GM12878 (cell line): ENCODE measurements at regions not wholly inside any gene's neighbourhood (a gene's known extent, or its start where the extent isn't known, plus 50 kb on each side); places are given as distances from the start of the nearest gene placed in this dataset.

Experiments used
- ATAC-seq: fragments of 200-7000 bp; cut with Tn5 transposase; 3 replicates; pipeline ENCODE4 v1.9.1; 2020; ENCODE audit warnings: mild to moderate bottlenecking, moderate library complexity
- BruUV-seq: library from RNA; stranded (reverse); fragments of 400-500 nt; replicated peaks from 2 replicates; lab custom pipeline; 2021; lab: Mats Ljungman, UMichigan
- CTCF ChIA-PET: fragments of 300-600 bp; sonication (Branson Sonifier 250); formaldehyde crosslinking; extraction: SDS; loops from one replicate; lab custom pipeline; 2021; ENCODE audit warnings: inconsistent platforms; lab: Yijun Ruan, JAX
- POLR2A ChIA-PET: fragments of 350-600 bp; formaldehyde crosslinking; extraction: SDS; loops from one replicate; lab custom pipeline; 2021; ENCODE audit warnings: inconsistent platforms; lab: Charles Lee
- RAD21 ChIA-PET: fragments of 300-600 bp; sonication (Branson Sonifier 250); formaldehyde crosslinking; loops from one replicate; lab custom pipeline; 2023; ENCODE audit warnings: antibody characterized with exemption; ENCODE audit not compliant: unreplicated experiment; lab: Charles Lee
- SMC1A ChIA-PET: fragments of 300-600 bp; sonication (Branson Sonifier 250); formaldehyde crosslinking; loops from one replicate; lab custom pipeline; 2023; ENCODE audit not compliant: unreplicated experiment, uncharacterized antibody; lab: Charles Lee
- DNase-seq: peaks from one replicate; pipeline ENCODE4 v3.0.0-alpha.2; 2011; ENCODE audit warnings: low read depth, low spot score
- FAIRE-seq: peaks from 3 replicates; lab custom pipeline; 2011; peaks lifted over from hg19 to GRCh38; lab: Jason Lieb, UNC
- H2AFZ ChIP-seq: 2 replicates; pipeline ENCODE4 v1.6.0; 2011; ENCODE audit warnings: low read depth, low read length, control low read depth; ENCODE audit not compliant: control insufficient read depth
- H3K27ac ChIP-seq: 2 replicates; pipeline ENCODE4 v1.5.1; 2011; ENCODE audit warnings: control low read depth; ENCODE audit not compliant: control insufficient read depth, insufficient read depth
- H3K27me3 ChIP-seq, 2 experiments: replicated peaks in 1 of 2; 2 replicates each; pipeline versions ENCODE4 v1.6.0 to v1.6.1; 2011; ENCODE audit warnings: low read length in 1 of 2; ENCODE audit not compliant: control insufficient read depth in 2 of 2, insufficient read depth in 2 of 2
- H3K36me3 ChIP-seq, 2 experiments: 2 replicates each; pipeline ENCODE4 v1.5.1; 2011; ENCODE audit warnings: low read length in 1 of 2; ENCODE audit not compliant: control insufficient read depth in 2 of 2, insufficient read depth in 2 of 2
- H3K4me1 ChIP-seq: 2 replicates; pipeline ENCODE4 v1.6.1; 2011; ENCODE audit warnings: mild to moderate bottlenecking, low read length, moderate library complexity, mixed read lengths; ENCODE audit not compliant: control insufficient read depth, insufficient read depth
- H3K4me2 ChIP-seq: 2 replicates; pipeline ENCODE4 v1.6.0; 2011; ENCODE audit warnings: control low read depth; ENCODE audit not compliant: control insufficient read depth, insufficient read depth
- H3K4me3 ChIP-seq: fragments of 200-600 bp; sonication (generic); 2 replicates; pipeline ENCODE4 v1.5.1; 2016
- H3K79me2 ChIP-seq: 2 replicates; pipeline ENCODE4 v1.6.0; 2011; ENCODE audit warnings: low read length; ENCODE audit not compliant: control insufficient read depth, insufficient read depth
- H3K9ac ChIP-seq: 2 replicates; pipeline ENCODE4 v1.8.0; 2011; ENCODE audit warnings: low read length, control low read depth, mixed read lengths; ENCODE audit not compliant: control insufficient read depth, insufficient read depth
- H3K9me3 ChIP-seq: replicated peaks from 3 replicates; pipeline ENCODE4 v1.5.1; 2011; ENCODE audit warnings: mild to moderate bottlenecking, low read length; ENCODE audit not compliant: control insufficient read depth, insufficient read depth
- H4K20me1 ChIP-seq: 2 replicates; pipeline ENCODE4 v1.6.0; 2011; ENCODE audit not compliant: control insufficient read depth, insufficient read depth
- ATF7 ChIP-seq: fragments of 450-650 bp; IDR thresholded peaks from 2 replicates; pipeline ENCODE4 v1.6.1; 2016; ENCODE audit warnings: low read depth, mild to moderate bottlenecking
- CBFB ChIP-seq: IDR thresholded peaks from 2 replicates; pipeline ENCODE4 v1.6.1; 2016; ENCODE audit warnings: antibody characterized with exemption, low read depth
- IRF3 ChIP-seq: fragments of 450-650 bp; IDR thresholded peaks from 2 replicates; pipeline ENCODE4 v1.6.1; 2014; ENCODE audit warnings: mild to moderate bottlenecking
- IRF4 ChIP-seq: IDR thresholded peaks from 2 replicates; pipeline ENCODE4 v1.6.1; 2011; ENCODE audit warnings: low read depth, low read length
- MAX ChIP-seq: IDR thresholded peaks from 2 replicates; pipeline ENCODE4 v1.6.1; 2012; ENCODE audit warnings: low read depth, low read length, improper control_type of control experiment
- POLR2AphosphoS2 ChIP-seq: IDR thresholded peaks from 2 replicates; pipeline ENCODE4 v1.6.1; 2011; ENCODE audit warnings: low read depth, mild to moderate bottlenecking, low read length, improper control_type of control experiment, moderate library complexity
- SRF ChIP-seq, 2 experiments: IDR thresholded peaks; 2 replicates each; pipeline ENCODE4 v1.6.1; 2011; ENCODE audit warnings: low read depth in 2 of 2, low read length in 2 of 2, mild to moderate bottlenecking in 1 of 2, moderate library complexity in 1 of 2
- TAF1 ChIP-seq: IDR thresholded peaks from 2 replicates; pipeline ENCODE4 v1.6.1; 2011; ENCODE audit warnings: mild to moderate bottlenecking, low read depth, low read length, borderline replicate concordance
- USF1 ChIP-seq: IDR thresholded peaks from 2 replicates; pipeline ENCODE4 v1.6.1; 2011; ENCODE audit warnings: borderline replicate concordance, low read depth, mild to moderate bottlenecking, moderate library complexity, mixed read lengths, low read length; ENCODE audit not compliant: insufficient read depth; ENCODE audit errors: extremely low read length
- USF2 ChIP-seq: IDR thresholded peaks from 2 replicates; pipeline ENCODE4 v1.6.1; 2011; ENCODE audit warnings: low read depth, low read length, improper control_type of control experiment, borderline replicate concordance
- WRNIP1 ChIP-seq: IDR thresholded peaks from 2 replicates; pipeline ENCODE4 v1.6.1; 2011; ENCODE audit warnings: low read depth, low read length, improper control_type of control experiment, borderline replicate concordance
- ZSCAN29 ChIP-seq: fragments of 450-650 bp; IDR thresholded peaks from 2 replicates; pipeline ENCODE4 v1.6.1; 2017; ENCODE audit warnings: mild to moderate bottlenecking, moderate library complexity
- WGBS: methylation state at CpG from one replicate; pipeline ENCODE4 v1.1.6; 2016; ENCODE audit warnings: low lambda C conversion rate; ENCODE audit not compliant: insufficient replicate concordance, insufficient coverage; ENCODE audit errors: missing lambda C conversion rate; 5-methylcytosine and 5-hydroxymethylcytosine counted together
- in situ Hi-C: fragments of 300-500 bp; cut with MboI; formaldehyde crosslinking; loops from 9 replicates; pipeline ENCODE4 v1.14.3; 2018; ENCODE audit warnings: mixed read lengths
- intact Hi-C: fragments of 100-400 bp; cut with micrococcal nuclease; formaldehyde crosslinking; loops from one replicate; pipeline ENCODE4 v1.14.2; 2022; ENCODE audit not compliant: unreplicated experiment

- intact Hi-C loops: no loop called here
- DNase-seq (no peak), FAIRE-seq (no peak), ATAC-seq (no peak)
- Histone ChIP-seq H3K4me3 (no peak overlapping the region), H3K9me3 (no peaks in the 10 kb centered on the region; the same call in 2 of the 3 replicates), H4K20me1 (no peaks in the 10 kb centered on the region), H3K27me3 (no peaks in the 10 kb centered on the region), H2AFZ (no peak overlapping the region), H3K4me2 (no peak overlapping the region), H3K36me3 (no peaks in the 10 kb centered on the region), H3K27ac (no peak overlapping the region), H3K9ac (no peak overlapping the region), H3K4me1 (no peaks in the 10 kb centered on the region), H3K79me2 (no peaks in the 10 kb centered on the region)
- ChIA-PET POLR2A (no interaction called here), CTCF (no interaction called here), RAD21 (no interaction called here), SMC1A (no interaction called here)
- in situ Hi-C loops: no loop called here
- TF ChIP-seq TAF1 (no peak), WRNIP1 (no peak)
- WGBS: 25% methylated on average over 5 of the region's 5 CpGs
- BruUV-seq: no TSS peak
These were observed 627.7 kb downstream of the QKI start for GRCh38 chr6:164042212-164042611.

GRCh38 chr6:164040994-164041393 lies 626.5 kb downstream of the QKI start:
- Histone ChIP-seq H2AFZ (no peak overlapping the region), H3K9me3 (no peaks in the 10 kb centered on the region; the same call in 2 of the 3 replicates), H3K4me2 (no peak overlapping the region), H3K27ac (no peak overlapping the region), H3K27me3 (no peaks in the 10 kb centered on the region), H3K9ac (no peak overlapping the region), H3K4me1 (no peaks in the 10 kb centered on the region), H3K79me2 (no peaks in the 10 kb centered on the region), H3K36me3 (no peaks in the 10 kb centered on the region), H4K20me1 (no peaks in the 10 kb centered on the region), H3K4me3 (no peak overlapping the region)
- POLR2A ChIA-PET: no interaction called here
- DNase-seq (no peak), ATAC-seq (no peak), FAIRE-seq (no peak)
- TF ChIP-seq MAX: no peak
- TF ChIP-seq USF2: no peak
- TF ChIP-seq USF1: no peak
- TF ChIP-seq ATF7: no peak
- no peak for TF ChIP-seq IRF4
- no peak for TF ChIP-seq SRF (IDR thresholded peaks at IDR 0.05; ENCODE audit: low read depth in 2 of 2, low read length in 2 of 2)
- TF ChIP-seq IRF3: no peak
- TF ChIP-seq CBFB: no peak
- TF ChIP-seq POLR2AphosphoS2: no peak
- TF ChIP-seq ZSCAN29: no peak
- intact Hi-C loops: no loop called here
- BruUV-seq: no TSS peak
- 36% methylated on average over 2 of the region's 2 CpGs for WGBS
- SMC1A ChIA-PET: interaction anchor here (1.5 kb wide), 1 partner anchor 12 kb away, joined by 4 read pairs; no protein-coding TSS in a partner anchor
- CTCF ChIA-PET: no interaction called here
- RAD21 ChIA-PET: no interaction called here
- in situ Hi-C loops: no loop called here
